ENCODE measurements at regions not wholly inside any gene's neighbourhood (a gene's known extent, or its start where the extent isn't known, plus 50 kb on each side); places are given as distances from the start of the nearest gene placed in this dataset.

DNA sequence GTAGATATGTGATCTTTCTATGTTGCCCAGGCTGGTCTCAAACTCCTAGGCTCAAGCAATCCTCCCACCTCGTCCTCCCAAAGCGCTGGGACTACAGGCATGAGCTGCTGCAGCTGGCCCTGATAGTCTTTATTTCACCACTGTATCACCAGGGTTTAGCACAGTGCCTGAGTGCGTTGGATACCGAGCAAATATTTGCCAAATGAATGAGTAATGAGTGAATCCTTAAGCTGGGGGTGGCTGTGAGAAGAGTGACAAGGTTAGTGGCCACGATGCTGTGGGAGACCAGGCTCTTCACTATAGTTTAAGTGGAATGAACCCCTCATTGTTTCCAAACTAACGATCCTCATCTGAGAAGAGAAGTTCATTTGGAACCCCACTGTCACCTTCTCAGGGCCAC lies 60.8 kb upstream of the FAM136A start:
- Histone ChIP-seq H2AFZ (ENCODE audit: low read length) (no peak overlapping the region), H3K9me2 (replicated peaks; ENCODE audit: insufficient read depth, low read length) (no peaks in the 10 kb centered on the region), H3K9me3 (ENCODE audit: low read length) (no peaks in the 10 kb centered on the region), H3K9ac (ENCODE audit: low read length) (no peak overlapping the region), H3K27me3 (ENCODE audit: low read length) (no peaks in the 10 kb centered on the region), H3K79me2 (ENCODE audit: low read length) (no peaks in the 10 kb centered on the region), H4K20me1 (ENCODE audit: insufficient read depth, low read depth, low read length) (no peaks in the 10 kb centered on the region), H3K4me1 (ENCODE audit: low read length) (no peaks in the 10 kb centered on the region), H3K4me2 (ENCODE audit: low read depth, low read length, poor library complexity, severe bottlenecking) (no peak overlapping the region), H3K36me3 (ENCODE audit: insufficient read depth, low read length) (no peaks in the 10 kb centered on the region), H3K27ac (ENCODE audit: low read length) (no peak overlapping the region), H3K4me3 (ENCODE audit: low read length) (no peak overlapping the region)
- DNase-seq, result no peak

DNA sequence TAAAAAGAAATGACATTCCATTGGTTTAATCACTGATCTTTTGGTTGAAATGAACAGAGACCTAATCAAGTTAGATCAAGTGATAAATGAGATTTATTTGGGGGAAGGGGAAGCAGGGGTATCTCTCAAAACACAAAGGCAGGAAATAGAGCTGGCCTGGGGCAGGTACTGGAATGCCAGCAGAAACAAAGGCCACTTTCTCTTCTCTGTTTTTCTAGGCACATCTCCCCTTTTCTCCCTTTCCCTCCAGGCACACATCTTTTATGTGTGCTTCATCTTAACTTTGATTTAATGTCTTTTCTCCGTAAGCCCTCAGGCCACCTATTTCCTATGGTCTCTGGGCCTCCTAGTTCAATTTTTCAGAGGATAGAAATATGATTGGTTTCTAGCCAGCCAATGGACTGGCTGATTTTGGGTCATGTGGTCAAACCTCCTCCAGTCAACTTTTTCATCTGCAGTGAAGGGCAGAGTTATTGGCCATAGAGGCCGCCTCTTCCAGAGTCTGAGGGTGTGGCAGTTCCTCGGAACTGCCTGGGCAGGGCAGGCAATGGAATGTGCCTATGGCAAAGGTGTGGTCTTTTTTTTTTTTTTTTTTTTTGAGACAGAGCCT lies 58.9 kb upstream of the FAM136A start:
- Histone ChIP-seq H4K20me1 (ENCODE audit: insufficient read depth, low read depth, low read length) (no peaks in the 10 kb centered on the region), H2AFZ (ENCODE audit: low read length) (no peak overlapping the region), H3K4me1 (ENCODE audit: low read length) (no peaks in the 10 kb centered on the region), H3K79me2 (ENCODE audit: low read length) (no peaks in the 10 kb centered on the region), H3K27ac (ENCODE audit: low read length) (no peak overlapping the region), H3K4me3 (ENCODE audit: low read length) (no peak overlapping the region), H3K9ac (ENCODE audit: low read length) (no peak overlapping the region), H3K9me2 (replicated peaks; ENCODE audit: insufficient read depth, low read length) (no peaks in the 10 kb centered on the region), H3K4me2 (ENCODE audit: low read depth, low read length, poor library complexity, severe bottlenecking) (no peak overlapping the region), H3K9me3 (ENCODE audit: low read length) (no peaks in the 10 kb centered on the region), H3K36me3 (ENCODE audit: insufficient read depth, low read length) (no peaks in the 10 kb centered on the region), H3K27me3 (ENCODE audit: low read length) (no peaks in the 10 kb centered on the region)
- DNase-seq, result peak; percentile 61

DNA sequence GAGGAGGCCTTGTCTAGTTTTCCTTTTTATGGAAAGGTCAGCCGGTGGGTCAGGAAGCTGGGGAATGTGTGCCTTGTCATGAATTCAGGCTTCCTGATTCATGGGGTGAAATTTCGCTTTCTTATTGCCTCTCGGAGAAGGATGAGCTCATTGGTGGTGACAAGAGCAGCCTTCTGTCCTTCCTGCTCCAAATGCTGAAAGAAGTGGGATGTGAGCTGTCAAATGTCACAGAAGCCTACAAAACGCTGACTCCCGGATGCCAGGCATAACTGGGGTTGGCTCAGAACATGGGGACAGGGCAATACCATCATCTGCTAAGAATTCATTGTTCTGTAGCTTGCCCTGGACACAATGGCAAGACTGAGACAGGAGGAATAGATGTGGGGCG lies 55.8 kb upstream of the FAM136A start:
- Histone ChIP-seq H3K79me2 (ENCODE audit: low read length) (no peaks in the 10 kb centered on the region), H4K20me1 (ENCODE audit: insufficient read depth, low read depth, low read length) (no peaks in the 10 kb centered on the region), H3K27me3 (ENCODE audit: low read length) (no peaks in the 10 kb centered on the region), H3K9me2 (replicated peaks; ENCODE audit: insufficient read depth, low read length) (no peaks in the 10 kb centered on the region), H3K4me1 (ENCODE audit: low read length) (no peaks in the 10 kb centered on the region), H3K9ac (ENCODE audit: low read length) (no peak overlapping the region), H3K4me3 (ENCODE audit: low read length) (no peak overlapping the region), H3K4me2 (ENCODE audit: low read depth, low read length, poor library complexity, severe bottlenecking) (no peak overlapping the region), H3K9me3 (ENCODE audit: low read length) (no peaks in the 10 kb centered on the region), H3K27ac (ENCODE audit: low read length) (no peak overlapping the region), H3K36me3 (ENCODE audit: insufficient read depth, low read length) (no peaks in the 10 kb centered on the region), H2AFZ (ENCODE audit: low read length) (no peak overlapping the region)
- DNase-seq, result no peak

GRCh38 chr2:70356941-70357683 lies 55.2 kb upstream of the FAM136A start:
- Histone ChIP-seq H4K20me1 (ENCODE audit: insufficient read depth, low read depth, low read length) (no peaks in the 10 kb centered on the region), H3K4me3 (ENCODE audit: low read length) (no peak overlapping the region), H3K27me3 (ENCODE audit: low read length) (no peaks in the 10 kb centered on the region), H3K9ac (ENCODE audit: low read length) (no peak overlapping the region), H3K4me2 (ENCODE audit: low read depth, low read length, poor library complexity, severe bottlenecking) (no peak overlapping the region), H3K9me3 (ENCODE audit: low read length) (no peaks in the 10 kb centered on the region), H2AFZ (ENCODE audit: low read length) (no peak overlapping the region), H3K4me1 (ENCODE audit: low read length) (no peaks in the 10 kb centered on the region), H3K79me2 (ENCODE audit: low read length) (no peaks in the 10 kb centered on the region), H3K9me2 (replicated peaks; ENCODE audit: insufficient read depth, low read length) (no peaks in the 10 kb centered on the region), H3K36me3 (ENCODE audit: insufficient read depth, low read length) (no peaks in the 10 kb centered on the region), H3K27ac (ENCODE audit: low read length) (no peak overlapping the region)
- DNase-seq, result no peak

- Histone ChIP-seq H3K9me2 (replicated peaks; ENCODE audit: insufficient read depth, low read length) (no peaks in the 10 kb centered on the region), H3K9ac (ENCODE audit: low read length) (no peak overlapping the region), H3K4me1 (ENCODE audit: low read length) (no peaks in the 10 kb centered on the region), H3K36me3 (ENCODE audit: insufficient read depth, low read length) (no peaks in the 10 kb centered on the region), H2AFZ (ENCODE audit: low read length) (no peak overlapping the region), H3K79me2 (ENCODE audit: low read length) (no peaks in the 10 kb centered on the region), H3K27me3 (ENCODE audit: low read length) (no peaks in the 10 kb centered on the region), H3K4me3 (ENCODE audit: low read length) (no peak overlapping the region), H3K27ac (ENCODE audit: low read length) (no peak overlapping the region), H3K4me2 (ENCODE audit: low read depth, low read length, poor library complexity, severe bottlenecking) (no peak overlapping the region), H3K9me3 (ENCODE audit: low read length) (no peaks in the 10 kb centered on the region), H4K20me1 (ENCODE audit: insufficient read depth, low read depth, low read length) (no peaks in the 10 kb centered on the region)
- DNase-seq, result no peak
Measured at GRCh38 chr2:70354264-70354949, 52.5 kb upstream of the FAM136A start.

Measured in Karpas-422 (cell line).